ENCODE measurements at regions not wholly inside any gene's neighbourhood (a gene's known extent, or its start where the extent isn't known, plus 50 kb on each side); places are given as distances from the start of the nearest gene placed in this dataset.
"Not testable (repeated sequence)": the region's sequence is repeated elsewhere in the genome, so short reads cannot be mapped to it uniquely, and the experiment has no call there.

GRCh38 chr9:2243666-2244555 lies 228.8 kb downstream of the SMARCA2 start:
- DNase-seq: no peak

GRCh38 chr9:2247340-2247739 lies 232.2 kb downstream of the SMARCA2 start:
- DNase-seq: no peak

- DNase-seq: no peak
Measured at GRCh38 chr9:2248768-2249265, 233.7 kb downstream of the SMARCA2 start.

- DNase-seq: no peak
Measured at GRCh38 chr9:2253636-2254580, 238.8 kb downstream of the SMARCA2 start.

DNA sequence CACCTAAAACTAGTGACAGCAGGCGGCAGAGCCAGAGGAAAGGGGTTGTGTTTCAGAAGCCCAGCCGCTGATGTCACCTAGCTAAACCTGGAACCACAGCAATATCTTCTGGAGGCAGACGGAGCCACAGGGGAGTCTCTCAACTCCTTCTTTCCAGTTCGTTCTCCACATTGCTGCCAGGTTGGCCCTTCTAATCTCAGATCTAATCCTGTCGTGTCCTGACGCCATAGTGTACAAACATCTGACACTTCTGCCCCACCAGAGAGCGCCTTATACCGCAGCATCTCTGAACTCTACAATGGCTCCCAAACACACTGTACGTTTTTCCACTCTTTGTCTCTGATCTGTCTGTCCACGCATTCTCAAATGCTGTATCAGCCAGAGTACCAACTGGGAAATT lies 240.0 kb downstream of the SMARCA2 start:
- no peak for DNase-seq

DNA sequence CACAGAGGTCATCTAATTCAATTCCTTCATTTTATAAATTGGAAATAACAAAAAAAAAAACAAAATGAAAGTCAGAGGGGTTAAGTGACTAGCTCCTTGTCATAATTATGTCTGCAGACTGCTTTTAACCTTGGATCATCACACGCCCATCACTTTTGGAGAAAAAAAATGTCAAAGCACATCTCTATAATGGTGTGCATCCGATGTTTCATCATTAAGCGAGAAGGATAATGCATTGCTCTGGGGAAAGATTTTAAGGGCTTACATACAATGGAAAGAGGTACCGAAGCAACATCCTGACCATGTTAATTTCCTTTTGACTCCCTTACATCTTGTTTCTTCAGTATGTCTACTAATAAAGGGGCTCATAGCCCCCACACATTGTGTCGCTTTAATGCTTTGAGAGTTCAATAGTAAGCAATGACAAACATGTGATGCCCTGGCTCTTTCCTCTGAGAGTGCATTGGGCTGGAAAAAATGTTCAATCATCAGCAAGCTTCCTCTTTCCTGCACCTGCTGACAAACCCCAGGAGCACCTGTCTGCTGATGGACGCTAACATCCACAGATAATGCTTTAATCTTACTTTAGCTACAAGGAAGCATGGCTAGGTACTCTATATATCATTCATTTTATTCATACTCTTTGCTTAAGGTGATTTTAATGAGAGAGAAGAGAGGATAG lies 242.2 kb downstream of the SMARCA2 start:
- DNase-seq: no peak

DNA sequence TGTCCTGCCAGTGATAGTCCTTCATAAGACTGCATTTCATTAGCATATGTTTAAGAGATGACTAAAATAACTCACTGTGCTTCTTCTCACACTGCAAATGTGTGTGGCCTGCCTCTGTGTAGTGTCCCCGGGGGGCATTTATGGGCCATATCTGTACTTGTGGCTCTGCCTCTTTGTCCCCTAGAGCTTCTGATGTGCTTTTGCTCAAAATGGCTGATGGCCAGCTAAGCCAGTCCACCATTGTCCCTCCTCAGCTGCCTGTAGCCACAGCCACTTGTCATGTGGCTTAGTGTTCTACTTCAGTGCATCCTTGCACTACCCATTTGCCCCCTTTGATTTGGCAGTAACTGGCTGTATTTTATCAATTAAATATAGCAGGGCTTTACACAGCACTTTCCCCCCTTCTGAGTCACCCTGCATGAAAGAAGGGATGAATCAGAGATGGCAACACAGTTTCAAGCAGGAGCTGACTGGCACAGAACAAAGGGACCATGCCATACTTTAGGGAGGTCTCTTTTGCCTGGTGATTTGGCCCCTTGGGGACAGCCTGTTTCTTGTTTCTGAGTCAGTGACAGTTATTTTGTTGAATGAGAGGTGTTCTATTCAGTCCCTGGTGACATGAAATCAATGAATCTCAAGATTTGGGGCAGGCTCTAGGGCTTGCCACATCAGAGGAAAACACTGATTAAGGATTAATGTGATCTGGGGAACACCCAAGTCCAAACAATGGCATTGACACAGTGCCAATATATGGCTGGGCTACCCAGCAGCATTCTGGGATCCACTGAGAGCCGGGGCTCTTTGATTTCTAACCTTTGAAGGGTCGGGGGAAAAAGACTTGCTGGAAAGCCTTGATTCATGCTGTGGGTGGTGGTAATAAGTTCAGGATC lies 245.5 kb downstream of the SMARCA2 start:
- no peak for DNase-seq

GRCh38 chr9:2261421-2262103 lies 246.4 kb downstream of the SMARCA2 start:
- DNase-seq: no peak

DNA sequence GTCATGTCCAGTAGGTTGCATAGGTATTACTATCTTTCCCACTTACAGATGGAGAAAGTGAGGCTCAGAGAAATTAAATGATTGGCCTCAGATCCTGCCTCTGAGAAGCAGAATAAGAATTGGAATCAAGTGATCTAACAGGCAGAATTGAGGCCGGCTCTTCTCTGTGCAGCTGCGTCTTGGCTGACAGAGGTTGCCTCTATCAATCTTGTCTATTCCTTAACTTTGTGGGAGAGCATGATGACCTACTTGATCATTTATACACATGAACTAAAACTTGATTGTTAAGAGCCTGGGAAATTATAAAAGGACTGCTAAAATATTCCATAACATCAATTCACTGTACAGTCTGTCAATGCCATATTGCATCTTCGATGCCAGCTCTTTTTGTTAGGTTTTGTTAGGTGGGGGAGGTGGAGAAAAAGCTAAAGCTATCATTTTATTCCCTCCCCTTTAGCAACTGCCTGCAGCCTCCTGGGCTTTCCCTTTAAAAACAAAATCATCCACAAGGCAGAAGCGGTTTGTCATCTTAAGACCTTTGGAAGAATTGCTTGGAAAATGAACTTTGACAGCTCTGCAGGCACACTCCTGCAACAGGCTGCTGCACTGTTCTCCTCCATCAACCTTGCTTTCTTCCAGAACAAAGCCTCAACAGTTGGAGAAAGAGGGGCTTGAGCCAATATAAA lies 247.4 kb downstream of the SMARCA2 start:
- no peak for DNase-seq

DNA sequence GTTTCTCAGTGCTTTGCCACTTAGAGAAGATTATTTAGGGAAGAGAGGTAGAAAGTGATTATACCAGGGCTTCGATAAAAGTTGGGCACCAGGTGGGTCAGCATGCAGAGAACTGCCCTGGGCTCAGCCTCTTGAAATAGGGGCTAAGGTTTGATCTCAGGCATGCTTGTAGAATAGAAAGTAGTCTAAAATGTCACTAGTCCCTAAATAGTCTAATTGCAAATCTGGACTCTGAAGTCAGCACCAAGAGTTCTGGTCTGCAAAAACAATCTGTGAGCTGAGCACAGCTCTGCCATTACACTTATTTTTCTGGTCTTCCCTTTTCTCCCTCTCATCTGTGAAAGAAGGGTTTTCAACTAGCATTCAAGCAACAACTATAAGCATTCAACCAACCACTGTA lies 248.0 kb downstream of the SMARCA2 start:
- DNase-seq: no peak

DNA sequence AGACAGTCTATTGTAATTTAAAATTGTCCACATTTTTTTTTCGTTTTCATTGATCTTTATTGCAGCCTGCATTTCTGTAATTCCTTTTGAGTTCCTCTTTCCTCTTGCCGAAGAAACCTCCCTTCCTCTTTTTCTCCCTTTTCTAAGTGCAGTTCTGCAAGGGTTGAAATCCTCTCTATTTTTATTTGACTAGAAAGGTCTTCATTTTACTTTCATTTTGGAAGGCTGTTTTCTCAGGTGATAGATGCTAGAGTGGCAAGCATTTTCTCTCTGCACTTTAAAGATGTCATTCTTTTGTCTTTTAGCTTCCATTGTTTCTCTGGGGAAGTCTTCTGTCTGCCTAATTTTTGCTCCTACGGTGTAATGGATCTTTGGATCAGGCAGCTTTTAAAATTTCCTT lies 248.5 kb downstream of the SMARCA2 start:
- DNase-seq: no peak

GRCh38 chr9:2264081-2264480 lies 248.9 kb downstream of the SMARCA2 start:
- no peak for DNase-seq

- DNase-seq: no peak
Measured at GRCh38 chr9:2267181-2267745, 252.1 kb downstream of the SMARCA2 start.

DNA sequence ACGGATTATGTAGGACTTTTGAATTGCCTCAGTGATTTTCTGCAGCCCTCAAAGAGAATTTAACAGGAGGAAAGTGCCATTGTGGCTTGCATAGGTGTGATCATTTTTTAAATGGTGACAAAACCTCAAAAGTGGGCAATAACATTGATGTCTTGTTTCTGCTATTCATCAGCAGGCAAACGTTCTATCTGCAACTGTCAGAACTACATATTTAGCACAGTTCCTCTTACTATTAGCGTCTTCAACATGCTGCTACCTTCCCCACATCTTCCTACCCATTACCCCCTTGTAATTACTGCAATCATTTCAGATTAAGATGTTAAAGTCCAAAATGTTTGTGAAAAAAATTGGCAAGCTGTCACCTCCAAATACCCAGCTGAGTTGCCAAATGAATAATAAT lies 254.6 kb downstream of the SMARCA2 start:
- no peak for DNase-seq

DNA sequence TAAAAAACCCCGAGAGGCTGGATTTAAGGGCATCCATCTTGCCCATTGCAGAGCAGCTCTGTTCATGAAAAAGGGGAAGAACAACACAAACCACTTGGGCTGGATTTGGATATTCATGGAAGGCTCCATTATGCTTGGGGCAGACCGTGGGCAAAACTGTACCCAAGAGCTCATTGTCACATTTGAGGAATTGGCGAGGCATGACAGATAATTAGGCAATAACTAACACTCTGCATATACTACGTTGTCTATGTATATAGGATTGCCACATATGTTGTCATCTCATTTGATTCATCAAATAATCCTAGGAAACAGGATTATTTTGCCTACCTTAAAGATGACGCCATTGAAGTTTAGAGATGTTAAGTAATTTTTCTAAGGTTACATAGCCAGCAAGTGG lies 255.4 kb downstream of the SMARCA2 start:
- DNase-seq: no peak

DNA sequence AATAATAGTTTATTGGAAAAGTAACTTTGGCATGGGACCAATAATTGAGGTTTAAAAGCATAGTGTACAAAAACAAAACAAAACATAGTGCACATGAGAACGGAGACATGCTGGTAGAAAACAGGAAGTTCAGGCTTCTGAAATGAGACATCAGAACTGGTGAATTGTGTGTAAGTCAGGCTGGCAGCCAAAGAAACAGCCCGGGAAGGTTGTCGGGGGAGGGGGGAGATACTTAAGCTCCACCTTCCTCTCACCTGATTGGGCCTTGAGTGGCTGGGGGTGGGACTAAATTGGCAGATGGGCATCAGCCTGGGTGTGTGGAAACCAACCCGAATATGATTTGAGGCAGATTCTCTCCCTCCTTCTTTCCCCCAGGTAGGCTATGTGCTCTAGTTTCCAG lies 256.3 kb downstream of the SMARCA2 start:
- peak; percentile 44 for DNase-seq

DNA sequence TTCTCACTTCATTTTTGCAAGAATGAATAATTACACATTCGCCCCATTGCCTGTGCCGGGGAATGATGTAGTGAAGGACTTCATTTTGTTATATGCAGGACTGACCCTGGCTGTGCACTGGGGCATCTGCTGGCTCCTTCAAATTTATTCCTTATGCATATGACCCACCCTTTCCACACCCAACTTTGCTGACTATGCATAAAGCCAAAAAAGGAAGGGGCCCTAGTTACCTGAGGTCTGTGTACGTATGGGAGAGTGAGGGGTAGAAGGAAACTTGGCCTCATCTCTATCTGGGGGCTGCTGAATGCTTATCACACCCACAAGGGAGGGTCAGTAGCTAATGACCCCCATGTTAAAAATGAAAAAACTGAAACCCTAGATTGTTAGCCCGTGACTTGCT lies 259.6 kb downstream of the SMARCA2 start:
- no peak for DNase-seq

- DNase-seq: no peak
Measured at GRCh38 chr9:2276296-2276695, 261.1 kb downstream of the SMARCA2 start.

GRCh38 chr9:2277133-2277532 lies 262.0 kb downstream of the SMARCA2 start:
- not testable (repeated sequence) for DNase-seq

DNA sequence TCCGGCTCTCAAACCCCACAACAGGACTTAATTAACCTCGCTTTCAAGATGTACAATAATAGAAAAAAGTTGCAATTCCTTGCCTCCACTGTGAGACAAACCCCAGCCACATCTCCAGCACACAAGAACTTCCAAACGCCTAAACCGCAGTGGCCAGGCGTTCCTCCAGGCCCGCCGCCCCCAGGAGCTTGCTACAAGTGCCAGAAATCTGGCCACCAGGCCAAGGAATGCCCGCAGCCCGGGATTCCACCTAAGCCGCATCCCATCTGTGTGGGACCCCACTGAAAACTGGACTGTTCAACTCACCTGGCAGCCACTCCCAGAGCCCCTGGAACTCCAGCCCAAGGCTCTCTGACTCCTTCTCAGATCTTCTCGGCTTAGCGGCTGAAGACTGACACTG lies 262.5 kb downstream of the SMARCA2 start:
- not testable (repeated sequence) for DNase-seq

Measured in CD4-positive, alpha-beta T cell treated with Interferon gamma for 1 hour (primary cell).